Myocyte (in vitro differentiated cells): ENCODE measurements at regions not wholly inside any gene's neighbourhood (a gene's known extent, or its start where the extent isn't known, plus 50 kb on each side); places are given as distances from the start of the nearest gene placed in this dataset.
"Not testable (repeated sequence)": the region's sequence is repeated elsewhere in the genome, so short reads cannot be mapped to it uniquely, and the experiment has no call there.

Experiments used
- DNase-seq: peaks from one replicate; pipeline ENCODE4 v3.0.0-alpha.2; 2012; ENCODE audit warnings: low read depth

DNA sequence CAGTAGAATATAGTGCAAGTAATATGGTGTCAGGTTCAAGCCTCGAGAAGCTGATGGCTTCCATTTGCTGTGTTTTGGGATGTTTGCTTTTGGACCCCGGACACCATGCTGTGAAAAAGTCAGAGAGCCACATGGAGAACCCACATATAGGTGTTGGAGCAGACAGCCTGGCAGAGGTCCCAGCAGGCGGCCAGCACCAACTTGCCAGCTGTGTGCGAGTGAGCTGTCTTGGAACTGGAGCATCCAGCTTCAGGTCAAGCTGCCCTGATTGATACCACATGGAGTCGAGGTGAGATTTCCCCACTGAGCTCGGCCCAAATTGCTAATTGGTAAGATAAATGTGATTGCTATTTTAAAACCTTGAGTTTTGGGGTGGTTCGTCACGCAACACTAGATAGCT, 185.7 kb upstream of the TBL1XR1 start:
- DNase-seq, result no peak

DNA sequence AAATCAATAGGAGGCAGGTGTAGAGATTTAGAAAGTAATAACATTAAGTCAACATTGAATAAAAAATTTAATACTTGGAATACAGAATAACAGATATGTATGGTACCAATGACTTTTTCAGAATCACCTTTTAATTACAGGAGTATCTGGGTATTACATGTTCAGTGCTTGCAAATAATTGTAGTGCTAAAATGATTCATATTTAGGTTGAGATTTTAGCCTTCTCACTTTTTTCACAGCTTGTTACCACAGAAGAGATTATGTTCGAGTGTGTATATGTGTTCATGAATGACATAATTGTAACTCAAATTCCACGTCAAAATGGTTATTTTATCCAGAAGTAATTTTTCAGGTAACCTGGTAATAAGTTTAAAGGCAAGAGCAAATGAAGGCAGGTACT, 187.9 kb upstream of the TBL1XR1 start:
- DNase-seq, result no peak

DNA sequence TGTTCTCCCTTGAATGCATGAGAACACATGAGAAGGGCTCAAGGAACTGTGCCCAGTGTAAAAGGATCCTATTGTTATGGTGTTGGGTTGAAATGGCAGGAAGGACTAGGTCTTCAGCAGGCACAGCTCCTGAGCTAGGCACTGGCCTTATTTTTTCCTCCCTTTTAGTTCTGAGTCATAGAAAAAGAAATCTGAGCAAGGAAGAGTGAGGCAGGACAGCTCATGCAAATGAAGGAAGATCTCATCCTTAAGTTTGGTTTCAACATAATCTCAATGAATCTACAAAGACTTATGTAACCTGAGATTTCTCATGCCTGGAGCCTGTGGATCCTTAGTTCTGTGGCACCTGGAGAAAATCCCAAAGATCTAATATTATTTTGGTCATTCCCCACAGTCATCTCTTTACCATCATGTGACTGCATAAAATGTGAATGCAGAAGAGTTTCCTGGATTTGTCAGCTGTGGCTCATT, 188.6 kb upstream of the TBL1XR1 start:
- DNase-seq, result peak; percentile 17

DNA sequence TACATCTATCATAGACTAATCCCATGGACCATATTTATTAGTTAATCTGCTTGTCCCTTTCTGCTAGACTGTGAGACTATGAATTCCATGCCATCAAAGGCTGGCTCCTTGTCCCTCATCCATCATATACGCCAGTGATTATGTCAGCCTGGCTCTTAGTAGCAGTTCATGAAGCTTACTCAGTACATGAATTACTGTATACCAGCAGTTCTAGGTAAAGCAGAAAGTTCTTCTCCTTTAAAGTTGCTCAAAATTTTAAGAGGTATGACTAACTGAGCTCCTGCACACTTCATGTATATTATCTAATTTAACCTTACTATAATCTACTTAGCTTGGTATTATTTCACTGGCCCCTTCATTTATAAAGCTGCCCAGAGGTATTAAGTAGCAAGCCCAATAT, 190.9 kb upstream of the TBL1XR1 start:
- no peak for DNase-seq

DNA sequence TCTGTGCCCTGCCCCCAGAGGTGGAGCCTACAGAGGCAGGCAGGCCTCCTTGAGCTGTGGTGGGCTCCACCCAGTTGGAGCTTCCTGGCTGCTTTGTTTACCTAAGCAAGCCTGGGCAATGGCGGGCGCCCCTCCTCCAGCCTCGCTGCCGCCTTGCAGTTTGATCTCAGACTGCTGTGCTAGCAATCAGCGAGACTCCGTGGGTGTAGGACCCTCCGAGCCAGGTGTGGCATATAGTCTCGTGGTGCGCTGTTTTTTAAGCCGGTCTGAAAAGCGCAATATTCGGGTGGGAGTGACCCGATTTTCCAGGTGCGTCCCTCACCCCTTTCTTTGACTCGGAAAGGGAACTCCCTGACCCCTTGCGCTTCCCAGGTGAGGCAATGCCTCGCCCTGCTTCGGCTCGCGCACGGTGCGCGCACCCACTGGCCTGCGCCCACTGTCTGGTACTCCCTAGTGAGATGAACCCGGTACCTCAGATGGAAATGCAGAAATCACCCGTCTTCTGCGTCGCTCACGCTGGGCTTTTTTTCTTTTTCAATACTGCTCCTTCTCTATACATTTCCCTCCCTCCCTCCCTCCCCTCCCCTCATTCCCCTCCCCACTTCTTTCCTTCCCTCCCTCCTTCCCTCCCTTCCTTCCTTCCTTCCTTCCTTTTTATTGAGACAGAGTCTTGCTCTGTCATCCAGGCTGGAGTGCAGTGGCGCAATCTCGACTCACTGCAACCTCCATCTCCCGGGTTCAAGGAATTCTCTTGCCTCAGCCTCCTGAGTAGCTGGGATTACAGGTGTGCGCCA, 197.1 kb upstream of the TBL1XR1 start:
- DNase-seq, result not testable (repeated sequence)

DNA sequence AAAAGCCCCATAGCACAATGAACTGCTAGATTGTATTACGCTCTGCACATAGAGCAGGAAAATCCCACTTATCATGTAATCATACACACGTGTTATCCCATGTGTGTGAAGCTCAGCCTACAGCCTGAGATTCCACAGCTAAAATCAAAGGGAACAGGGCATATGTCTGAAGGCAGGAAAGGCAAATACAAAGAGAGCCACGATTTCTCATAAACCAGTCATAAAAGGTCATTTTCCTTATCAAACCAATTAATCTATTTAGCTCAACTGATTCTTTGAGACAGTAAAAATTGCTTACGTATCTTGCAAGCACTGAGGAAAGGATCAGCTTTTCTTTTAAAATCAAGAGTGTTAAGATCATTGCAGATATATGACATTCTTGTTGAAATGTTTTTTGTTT, 199.5 kb upstream of the TBL1XR1 start:
- no peak for DNase-seq

DNA sequence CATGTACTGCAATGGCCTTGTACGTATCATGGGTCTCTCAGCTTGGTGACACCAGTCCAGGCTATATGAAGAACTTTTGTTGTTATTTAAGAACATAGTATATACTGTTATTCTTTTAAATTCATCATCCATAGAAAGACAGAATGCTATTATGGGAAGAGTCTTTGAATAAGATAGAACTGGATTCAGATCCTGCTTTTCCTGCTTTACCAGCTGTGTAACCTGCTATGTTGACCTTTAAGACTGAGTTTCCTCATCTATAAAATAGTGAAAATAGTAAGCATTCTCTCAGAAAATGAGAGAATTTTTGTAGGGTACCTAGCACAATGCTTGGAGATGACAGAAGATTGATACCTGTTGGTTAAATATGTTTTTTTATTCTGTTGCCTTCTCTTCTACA, 204.1 kb upstream of the TBL1XR1 start:
- no peak for DNase-seq

DNA sequence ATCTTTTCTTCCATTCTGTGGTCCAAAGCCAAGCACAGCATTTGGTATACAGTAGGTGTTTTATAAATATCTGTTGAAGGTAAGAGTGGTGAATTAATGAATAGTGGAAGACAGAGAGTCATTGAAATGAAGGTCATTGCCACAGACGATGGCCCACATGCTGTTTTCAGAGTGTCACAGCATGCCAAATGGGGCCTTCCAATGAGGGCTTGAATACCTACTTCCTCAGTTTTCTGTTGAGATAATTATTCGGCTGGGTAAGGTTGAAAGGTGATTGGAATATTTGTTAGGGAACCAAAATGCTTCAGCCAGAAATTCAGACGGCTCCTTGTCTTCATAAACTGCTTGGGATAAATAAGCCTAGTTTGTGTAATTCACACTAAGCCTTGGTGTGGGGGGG, 205.3 kb upstream of the TBL1XR1 start:
- DNase-seq, result no peak

DNA sequence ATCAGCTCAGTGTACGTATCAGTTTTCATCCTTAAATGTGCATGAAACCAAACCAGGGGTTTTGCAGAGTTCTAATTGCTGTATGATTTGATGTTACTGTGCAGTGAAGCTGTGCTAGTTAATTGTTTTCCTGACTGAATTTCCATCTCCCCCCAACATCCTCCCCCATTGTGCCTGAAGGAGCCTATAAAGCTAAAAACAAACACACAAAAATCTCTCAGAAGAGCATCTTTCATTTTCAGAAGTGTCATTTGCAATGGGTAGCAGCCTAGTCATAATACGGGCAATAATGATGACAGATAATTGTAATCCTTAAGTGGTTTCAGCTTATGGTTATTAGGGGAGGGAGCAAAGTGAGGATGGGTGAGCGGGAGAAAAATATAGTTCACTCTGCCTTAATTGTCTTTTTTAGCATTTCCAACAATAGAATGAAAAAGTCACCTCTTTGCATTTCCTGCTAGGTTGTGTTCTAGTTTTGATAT, 207.9 kb upstream of the TBL1XR1 start:
- DNase-seq, result no peak

DNA sequence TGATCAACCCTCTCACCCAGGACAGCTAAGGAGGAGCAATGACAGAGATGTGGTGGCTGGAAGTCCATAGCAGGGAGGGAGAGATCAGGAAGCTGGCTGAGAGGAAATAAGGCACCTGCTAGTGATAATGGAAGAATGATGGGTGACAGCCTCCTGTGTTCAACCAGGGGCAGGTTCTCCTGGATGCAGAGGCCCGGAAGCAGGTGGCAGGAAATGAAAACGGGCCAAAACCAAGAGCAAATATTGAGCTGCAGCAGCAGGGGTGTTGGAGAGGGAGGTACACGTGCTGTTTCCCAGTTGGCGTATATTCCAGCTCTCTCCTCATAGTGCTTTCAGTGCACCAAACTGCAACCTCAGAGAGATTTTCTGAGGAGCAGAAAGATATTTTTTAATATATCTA, 213.4 kb upstream of the TBL1XR1 start:
- DNase-seq, result no peak

DNA sequence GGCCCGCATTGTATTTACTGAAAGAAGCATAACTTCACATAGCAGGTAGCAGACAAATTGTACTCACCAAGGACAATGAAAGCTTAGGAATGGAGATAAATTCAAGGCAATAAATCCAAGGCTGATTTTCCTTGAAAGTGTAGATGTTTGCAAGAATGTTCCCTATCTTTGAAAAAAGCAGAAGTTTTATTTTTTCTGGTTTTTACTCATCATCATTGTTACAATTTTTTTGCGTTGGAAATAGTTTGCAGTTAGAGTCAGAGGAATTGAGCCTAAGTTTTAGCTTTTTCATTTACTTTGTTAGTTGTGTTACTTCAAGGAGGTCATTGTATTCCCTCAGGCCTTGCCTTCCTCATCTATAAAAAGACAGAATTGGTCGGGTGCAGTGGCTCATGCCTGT, 213.9 kb upstream of the TBL1XR1 start:
- DNase-seq, result no peak

DNA sequence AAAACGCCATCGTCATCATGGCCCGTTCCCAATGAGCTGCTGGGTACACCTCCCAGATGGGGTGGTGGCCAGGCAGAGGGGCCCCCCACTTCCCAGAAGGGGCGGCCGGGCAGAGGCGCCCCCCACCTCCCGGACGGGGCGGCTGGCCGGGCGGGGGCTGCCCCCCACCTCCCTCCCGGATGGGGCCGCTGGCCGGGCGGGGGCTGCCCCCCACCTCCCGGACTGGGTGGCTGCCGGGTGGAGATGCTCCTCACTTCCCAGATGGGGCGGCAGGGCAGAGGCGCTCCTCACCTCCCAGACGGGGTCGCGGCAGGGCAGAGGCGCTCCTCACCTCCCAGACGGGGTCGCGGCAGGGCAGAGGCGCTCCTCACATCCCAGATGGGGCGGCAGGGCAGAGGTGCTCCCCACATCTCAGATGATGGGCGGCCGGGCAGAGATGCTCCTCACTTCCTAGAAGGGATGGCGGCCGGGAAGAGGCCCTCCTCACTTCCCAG, 215.4 kb upstream of the TBL1XR1 start:
- not testable (repeated sequence) for DNase-seq

DNA sequence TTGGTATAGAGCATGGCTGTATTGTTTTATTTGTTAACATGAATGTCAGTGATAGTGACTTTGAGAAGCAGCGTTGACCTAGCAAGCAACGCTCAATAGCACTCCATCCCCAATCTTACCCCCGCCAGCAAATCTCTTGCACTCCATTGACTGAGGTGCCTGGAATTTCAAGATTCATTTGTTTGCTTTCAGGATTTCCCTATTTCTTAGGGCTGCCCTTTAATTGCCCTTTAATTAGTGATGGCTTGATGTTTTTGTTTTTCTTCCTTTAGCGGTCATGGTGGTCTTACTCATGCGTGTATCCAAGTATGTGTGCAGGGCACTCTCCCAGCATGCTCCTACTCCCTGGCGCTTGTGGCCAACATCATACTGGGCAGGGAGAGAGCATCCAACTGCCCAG, 216.8 kb upstream of the TBL1XR1 start:
- no peak for DNase-seq

DNA sequence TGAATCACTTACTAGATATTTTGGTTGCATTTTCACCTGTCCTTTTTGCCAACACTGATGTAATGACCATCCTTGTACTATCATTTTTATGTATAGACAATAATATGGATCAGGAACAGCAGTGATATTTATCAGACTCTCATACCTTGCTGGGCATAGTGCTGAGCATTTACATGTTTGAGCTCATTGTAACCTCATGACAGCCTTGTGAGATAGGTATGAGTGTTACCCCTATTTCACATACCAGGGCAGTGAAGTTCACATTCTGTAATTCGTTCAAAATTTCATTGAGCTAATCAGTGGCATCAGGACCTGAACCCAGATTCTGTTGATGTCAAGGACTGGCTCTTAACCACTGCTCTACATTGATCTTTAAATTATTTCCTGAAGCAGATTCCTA, 221.5 kb upstream of the TBL1XR1 start:
- DNase-seq, result no peak

DNA sequence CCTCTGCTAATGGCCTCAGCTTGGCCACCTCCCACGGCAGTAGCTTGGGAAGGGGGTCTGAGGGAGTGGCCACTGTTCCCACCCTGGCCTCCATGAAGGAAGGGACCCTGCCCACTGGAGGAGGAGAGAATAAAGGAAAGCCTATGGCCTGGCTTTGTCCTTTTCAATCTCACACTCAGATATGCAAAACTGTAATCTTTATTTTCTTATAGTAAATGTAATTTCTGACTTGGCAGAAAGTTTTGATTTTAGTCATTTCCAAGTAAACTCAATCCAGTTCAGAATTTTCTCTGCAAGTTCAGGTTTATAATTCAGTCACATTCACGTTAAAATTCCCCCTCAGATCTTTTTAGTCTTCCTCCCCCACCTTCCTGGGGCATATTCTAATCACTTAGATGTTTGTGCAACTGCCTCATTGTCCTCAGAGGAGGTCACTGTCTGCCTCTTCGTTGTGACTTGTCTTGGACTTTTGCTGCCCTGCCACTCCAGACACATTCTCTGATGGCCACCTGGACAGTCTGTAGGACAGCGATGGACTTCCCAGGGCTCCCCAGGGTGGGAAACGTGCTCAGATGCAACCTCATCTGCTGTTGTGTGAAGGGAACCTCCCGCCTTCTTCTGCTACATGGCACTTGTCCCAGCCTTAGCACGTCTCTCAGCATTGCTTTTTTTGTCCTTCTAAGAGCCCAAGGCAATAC, 222.8 kb upstream of the TBL1XR1 start:
- DNase-seq, result no peak

DNA sequence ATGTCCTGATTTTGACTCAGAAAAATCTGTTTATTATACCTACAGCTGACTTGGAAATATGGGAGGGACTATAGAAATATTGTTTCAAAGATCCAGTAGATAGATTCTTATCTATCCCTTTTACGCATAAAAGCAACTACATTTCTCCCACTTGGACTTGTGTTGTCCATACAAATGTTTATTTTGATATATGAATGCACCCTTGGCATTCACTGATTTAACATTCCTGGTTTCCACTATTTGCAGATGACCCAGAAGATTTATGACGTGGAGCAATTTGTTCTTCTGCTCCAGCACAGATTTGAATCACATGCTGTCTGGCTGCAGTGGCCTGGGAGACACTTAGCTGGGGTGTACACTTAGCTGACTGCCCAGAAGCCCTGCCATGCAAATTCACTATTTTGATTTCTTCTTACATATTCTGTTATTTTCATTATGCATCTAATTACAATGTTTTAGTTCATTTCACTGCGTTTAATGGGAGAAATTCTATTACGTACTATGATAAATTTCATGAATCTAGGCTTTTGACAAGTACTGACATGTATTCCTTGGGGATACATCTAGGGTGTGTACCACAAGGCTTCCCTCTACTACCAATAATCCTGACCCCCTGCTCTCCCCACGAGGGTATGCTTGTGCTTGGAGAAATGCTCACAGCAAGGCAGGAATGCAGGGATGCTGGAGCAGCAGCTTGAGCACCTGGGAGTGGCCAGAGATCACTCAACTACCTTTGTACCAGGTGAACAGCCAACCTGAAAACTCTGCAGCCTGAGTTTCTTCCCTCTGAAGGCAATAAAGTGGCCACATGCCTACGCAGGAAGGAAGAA, 223.6 kb upstream of the TBL1XR1 start:
- no peak for DNase-seq

DNA sequence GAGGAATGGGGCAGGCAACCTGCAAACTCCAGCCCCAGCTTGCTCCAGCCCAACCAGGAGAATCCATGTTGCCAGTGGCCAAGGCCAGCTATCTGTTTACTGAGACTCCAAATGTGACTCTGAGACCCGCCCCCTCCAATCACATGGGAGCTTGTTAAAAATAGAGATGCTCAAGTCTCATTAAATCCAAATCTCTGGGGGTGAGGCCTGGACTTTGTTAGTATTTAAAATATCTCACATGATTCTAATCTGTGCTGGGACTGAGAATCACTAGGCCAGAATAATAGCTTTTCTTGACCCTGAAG, 224.2 kb upstream of the TBL1XR1 start:
- peak; percentile 24 for DNase-seq

DNA sequence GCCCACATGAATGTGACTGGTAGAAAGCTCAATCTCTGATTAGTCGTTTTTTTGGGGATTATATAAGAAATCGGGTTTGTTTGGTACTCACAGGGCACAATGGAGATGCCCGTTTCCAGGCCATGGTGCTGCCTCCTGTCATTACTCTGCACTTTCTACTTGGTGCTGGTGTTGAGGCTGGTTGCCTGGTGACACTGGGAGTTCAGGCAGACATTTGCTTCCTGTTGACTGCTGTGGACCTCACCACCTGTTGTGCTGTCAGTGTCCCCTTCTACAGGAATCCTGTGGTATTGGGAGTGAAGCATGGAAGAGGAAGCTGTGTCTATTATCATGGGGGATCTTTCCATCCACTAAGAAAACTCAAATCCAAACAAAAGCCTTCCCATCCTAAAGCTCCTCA, 227.2 kb upstream of the TBL1XR1 start:
- peak; percentile 91 for DNase-seq

DNA sequence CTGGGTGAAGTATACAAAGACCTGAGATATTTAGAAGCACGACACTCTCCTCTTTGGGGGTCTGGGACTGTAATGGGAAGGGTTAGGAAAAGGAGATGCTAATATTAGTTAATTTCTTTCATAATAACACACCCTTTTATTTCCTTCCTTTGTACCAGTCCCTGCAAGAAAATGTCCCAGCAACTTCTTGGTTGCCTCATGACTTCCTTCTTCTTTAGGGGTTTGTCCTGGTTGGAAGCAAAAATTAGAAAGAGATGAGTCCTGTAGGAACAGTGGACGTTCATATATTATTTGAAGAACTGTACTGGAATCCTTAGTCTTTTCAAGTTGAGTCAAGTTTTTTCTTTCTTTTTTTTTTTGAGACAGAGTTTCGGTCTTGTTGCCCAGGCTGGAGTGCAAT, 227.8 kb upstream of the TBL1XR1 start:
- DNase-seq, result no peak

DNA sequence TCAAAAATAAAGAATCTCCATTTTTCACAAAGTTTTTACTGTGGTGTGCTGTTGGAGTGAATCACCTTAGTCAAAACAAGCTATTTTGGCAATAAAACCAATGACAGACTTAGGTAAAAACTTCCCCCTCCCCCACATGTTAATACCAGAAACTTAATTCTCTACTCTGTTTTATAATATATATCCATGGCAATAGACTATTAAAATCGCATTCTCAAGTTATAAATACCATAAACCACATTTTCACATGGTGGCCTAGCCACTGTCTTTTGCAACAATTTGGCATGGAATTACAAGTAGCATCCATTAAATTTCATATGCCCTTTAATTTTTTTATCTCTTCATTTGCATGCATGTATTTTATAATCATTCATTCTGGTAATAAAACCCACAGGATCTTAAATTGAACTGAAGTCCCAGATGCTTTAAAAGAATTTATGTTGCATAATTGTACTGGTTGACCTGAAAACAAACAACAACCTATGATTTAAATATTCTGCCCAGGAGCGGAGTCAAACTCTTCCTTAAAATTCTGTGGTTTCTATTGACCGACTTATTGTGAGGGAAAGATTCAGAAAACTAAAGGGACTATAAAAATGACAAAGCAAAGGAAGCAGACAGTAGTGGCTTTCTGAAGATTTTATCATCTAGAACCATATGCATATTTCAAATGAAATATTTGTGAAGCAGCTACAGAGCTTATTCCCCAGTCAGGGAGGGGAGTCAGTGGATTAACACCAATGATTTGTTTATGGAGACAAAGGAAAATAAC, 229.0 kb upstream of the TBL1XR1 start:
- DNase-seq, result no peak

DNA sequence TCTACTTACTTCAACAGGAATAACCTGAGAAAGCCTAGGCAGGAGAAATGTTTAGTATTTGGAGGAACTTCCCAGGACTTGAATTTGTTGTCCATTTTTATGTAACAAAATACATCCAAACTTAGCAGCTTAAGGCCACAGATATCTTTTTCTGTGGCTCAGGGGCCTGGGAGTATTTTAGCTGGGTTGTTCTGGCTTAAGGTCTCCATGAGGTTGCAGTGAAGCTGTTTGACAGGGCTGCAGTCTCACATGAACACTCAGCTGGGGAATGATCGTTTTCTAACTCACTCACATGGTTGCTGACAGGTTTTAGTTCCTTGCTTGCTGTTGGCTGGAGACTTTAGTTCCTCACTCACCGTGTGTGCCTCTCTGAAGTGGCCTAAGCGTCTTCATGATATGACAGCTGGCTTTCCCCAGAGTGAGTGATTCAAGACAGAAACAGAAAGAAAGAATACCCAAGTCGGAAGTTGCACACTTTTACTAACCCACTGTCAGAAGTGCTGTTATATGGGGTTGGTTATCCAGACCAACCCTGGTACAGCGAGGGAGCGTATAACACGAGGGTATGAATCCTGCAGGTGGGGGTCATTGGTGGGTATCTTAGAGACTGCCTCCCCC, 229.7 kb upstream of the TBL1XR1 start:
- DNase-seq, result no peak
